GM10847 (cell line): ENCODE measurements at regions not wholly inside any gene's neighbourhood (a gene's known extent, or its start where the extent isn't known, plus 50 kb on each side); places are given as distances from the start of the nearest gene placed in this dataset.

ENCODE experiments used
- POLR2A ChIP-seq: IDR thresholded peaks from 2 replicates; pipeline ENCODE4 v1.6.1; 2011; ENCODE audit not compliant: insufficient read length; ENCODE audit errors: extremely low read depth

DNA sequence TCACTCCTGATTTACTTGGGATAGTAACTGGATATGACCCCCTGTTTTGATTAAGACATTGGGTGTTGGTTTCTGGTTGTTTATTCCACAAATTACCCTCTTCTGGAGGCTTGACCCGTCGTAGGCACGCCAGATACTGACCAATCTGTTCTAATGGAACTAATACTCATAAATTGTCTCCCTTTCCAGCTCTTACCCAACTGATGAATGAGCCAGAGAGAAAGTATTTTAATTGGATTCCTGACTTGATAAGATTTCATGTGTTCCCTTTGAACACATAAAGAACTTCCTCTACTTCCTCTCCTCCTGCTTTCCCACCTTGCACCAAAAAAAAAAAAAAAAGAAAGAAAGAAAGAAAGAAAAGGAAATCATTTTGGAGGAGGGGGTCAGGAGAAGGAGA is 340.9 kb downstream of the PCNX1 start:
- no peak for TF ChIP-seq POLR2A

DNA sequence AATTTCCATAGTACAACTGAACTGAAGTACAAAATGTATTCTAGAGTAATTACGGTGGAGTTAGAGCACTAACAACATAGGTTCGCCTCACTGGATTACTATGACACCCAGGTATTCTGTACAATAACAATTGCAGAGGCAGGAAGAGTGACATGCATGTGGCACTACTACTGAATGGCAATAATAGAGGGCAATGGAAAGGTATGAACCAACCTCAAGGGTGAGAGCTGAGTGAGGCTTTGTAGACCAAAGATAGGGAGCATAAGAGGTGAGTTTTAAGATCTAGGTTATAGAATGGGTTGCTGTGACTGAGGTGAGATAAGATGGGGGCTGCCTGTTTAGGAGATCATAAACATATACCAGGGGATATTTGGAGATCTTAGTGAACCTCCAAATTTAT is 343.1 kb downstream of the PCNX1 start:
- no peak for TF ChIP-seq POLR2A

DNA sequence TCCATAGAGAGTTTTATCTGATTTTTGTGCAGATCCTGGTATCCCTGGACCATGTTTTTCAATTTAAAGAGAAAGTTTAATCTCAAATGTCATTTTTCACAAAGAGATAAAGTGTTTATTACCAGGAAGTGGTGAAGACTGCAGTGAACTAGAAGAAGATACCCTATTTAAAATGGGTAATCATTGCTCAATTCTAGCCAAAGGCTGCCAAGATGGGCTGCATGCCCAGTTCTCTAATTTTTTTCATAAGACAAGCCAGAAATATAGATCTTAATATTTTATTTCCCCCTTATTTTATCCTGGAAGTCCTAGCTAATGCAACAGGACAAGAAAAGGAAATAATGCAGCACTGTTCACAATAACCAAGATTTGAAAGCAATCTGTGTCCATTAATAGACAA is 343.5 kb downstream of the PCNX1 start:
- TF ChIP-seq POLR2A = no peak

DNA sequence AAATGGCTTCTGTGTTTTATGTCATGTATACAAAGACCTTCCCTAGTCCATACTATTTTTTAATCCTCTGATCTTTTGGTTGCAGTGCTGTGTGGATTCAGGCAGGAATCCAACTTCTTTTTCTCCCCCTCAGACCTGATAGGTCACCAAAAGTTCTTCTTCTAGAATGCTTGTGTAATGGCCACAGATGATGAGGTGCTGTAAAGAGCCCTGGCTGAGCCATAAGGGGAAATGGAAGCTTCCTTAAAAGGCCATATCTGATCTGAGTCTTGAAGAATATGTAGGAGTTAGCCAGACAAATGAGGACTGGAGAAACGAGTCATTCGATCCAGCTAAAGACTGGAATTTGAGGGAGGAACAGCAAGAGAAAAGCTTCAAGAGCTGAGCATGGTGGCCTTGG is 353.9 kb downstream of the PCNX1 start:
- no peak for TF ChIP-seq POLR2A

DNA sequence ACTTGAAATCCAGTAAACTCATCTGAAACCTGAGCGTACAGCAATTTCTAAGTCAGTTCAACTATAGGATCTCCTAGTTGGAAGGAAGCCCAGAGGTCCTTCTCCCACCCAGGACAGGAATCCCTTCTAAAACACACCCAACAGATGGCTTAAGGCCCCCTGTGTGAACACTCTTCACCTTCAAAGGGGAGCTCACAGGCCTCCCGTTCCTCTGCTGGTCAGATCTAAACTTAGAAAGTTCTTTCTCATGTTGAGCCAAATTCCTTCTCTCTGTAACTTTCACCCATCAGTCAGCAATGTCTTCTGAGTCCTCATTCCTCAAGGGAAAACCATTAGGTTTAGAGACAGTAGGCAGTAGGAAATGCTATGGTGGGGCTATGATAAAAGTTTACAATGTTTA is 355.2 kb downstream of the PCNX1 start:
- no peak for TF ChIP-seq POLR2A

DNA sequence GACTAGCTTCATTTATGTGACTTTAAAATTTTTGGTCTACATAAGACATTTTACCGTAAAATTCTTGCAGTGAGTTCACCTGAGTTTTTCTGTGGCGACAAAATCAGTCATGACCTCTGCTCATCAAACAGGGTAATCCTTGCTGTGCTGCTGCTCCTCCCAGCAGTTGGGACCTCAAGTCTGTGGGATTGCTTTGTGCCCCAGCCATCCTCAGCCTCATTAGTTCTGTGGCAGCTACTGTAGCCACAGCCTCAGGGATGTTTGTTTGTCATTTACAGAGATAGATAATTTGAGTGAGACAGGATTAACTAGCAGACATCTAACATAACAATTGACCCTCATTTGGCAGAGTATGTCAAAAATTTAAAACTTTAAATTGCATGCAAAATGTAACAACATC is 357.0 kb downstream of the PCNX1 start:
- TF ChIP-seq POLR2A = no peak

- no peak for TF ChIP-seq POLR2A
Measured at GRCh38 chr14:71267007-71267513, 359.8 kb downstream of the PCNX1 start.

GRCh38 chr14:71267691-71268090 is 360.4 kb downstream of the PCNX1 start:
- TF ChIP-seq POLR2A = no peak

- no peak for TF ChIP-seq POLR2A
Measured at GRCh38 chr14:71270111-71270510, 362.9 kb downstream of the PCNX1 start.

- no peak for TF ChIP-seq POLR2A
Measured at GRCh38 chr14:71271166-71271945, 364.1 kb downstream of the PCNX1 start.

DNA sequence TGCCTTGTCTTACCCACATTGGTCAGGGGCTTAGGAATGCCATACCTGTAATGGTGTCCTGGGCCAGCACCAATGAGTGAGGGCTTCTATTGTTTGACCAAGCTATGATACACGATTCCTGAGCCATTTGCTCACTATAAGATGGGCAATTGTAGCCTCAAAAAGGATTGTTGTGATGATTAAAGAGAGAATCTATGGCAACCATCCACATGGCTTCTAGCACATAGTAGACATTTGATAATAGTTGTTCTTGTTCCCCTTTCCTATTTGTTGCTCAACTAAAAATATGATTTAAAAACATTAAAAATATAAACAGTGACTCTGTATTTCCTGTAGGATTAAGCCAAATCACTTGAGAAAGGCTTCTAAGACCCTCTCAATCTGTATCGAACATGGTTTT is 366.1 kb downstream of the PCNX1 start:
- TF ChIP-seq POLR2A = no peak

- no peak for TF ChIP-seq POLR2A
Measured at GRCh38 chr14:71284048-71284447, 376.8 kb downstream of the PCNX1 start.

GRCh38 chr14:71286126-71286525 is 378.9 kb downstream of the PCNX1 start:
- no peak for TF ChIP-seq POLR2A

DNA sequence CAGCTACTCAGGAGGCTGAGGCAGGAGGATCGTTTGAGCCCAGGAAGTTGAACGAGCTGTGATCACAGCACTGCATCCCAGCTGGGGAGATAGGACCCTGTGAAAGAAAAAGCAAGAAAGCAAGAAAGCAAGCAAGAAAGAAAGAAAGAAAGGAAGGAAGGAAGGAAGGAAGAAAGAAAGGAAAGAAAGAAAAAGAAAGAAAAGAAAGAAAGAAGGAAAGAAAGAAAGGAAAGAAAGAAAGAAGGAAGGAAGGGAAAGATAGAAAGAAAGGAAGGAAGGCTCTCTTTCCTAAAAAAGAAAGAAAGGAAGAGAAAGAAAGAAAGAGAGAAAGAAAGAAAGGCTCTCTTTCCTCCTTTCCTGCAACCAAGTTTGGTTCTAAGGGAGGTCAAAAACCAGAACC is 380.3 kb downstream of the PCNX1 start:
- TF ChIP-seq POLR2A = no peak

GRCh38 chr14:71289536-71289935 is 382.3 kb downstream of the PCNX1 start:
- no peak for TF ChIP-seq POLR2A

GRCh38 chr14:71290301-71290700 is 383.0 kb downstream of the PCNX1 start:
- TF ChIP-seq POLR2A = no peak

- no peak for TF ChIP-seq POLR2A
Measured at GRCh38 chr14:71290960-71291466, 383.8 kb downstream of the PCNX1 start.

DNA sequence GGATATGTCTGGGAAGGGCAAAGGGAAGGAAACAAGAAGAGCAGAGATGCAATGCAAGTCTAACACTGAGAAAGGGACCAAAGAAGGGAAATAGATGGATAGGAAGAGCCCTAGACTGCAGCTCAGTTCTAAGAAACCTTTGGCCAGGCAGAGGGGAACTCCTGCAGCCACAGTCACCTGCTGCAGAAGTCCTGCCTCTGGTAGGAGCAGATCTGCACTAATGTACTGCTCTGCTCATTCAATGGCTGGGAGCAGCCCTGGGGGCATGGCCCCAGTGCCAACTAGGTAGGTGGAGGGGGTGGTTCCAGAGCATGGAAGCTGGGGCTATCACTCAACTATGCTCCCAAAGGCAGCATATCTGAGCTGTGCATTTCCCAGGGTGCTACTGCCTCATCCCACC is 388.9 kb downstream of the PCNX1 start:
- no peak for TF ChIP-seq POLR2A
